ENCODE measurements at regions not wholly inside any gene's neighbourhood (a gene's known extent, or its start where the extent isn't known, plus 50 kb on each side); places are given as distances from the start of the nearest gene placed in this dataset.
A peak's percentile ranks its signal among the peaks of the same experiment; 100 is the strongest.

DNA sequence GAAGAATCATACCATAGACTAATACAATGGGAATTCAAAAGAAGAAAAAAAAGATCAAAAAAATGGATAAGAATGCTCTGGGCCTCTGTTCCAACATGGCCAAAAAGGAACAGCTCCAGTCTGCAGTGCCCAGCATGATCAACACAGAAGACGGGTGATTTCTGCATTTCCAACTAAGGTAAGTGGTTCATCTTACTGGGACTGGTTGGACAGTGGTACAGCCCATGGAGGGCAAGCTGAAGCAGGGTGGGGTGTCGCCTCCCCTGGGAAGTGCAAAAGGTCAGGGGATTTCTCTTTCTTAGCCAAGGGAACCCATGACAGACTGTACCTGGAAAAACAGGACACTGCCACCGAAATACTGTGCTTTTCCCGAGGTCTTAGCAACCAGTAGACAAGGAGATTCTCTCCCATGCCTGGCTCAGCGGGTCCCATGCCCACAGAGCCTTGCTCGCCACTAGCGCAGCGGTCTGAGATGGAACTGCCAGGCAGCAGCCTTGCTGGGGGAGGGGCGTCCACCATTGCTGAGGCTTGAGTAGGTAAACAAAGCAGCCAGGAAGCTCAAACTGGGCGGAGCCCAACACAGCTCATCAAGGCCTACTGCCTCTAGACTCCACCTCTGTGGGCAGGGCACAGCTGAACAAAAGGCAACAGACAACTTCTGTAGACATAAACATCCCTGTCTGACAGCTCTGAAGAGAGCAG lies 428.4 kb downstream of the MN1 start:
- no peak for DNase-seq (ENCODE audit: low spot score)

DNA sequence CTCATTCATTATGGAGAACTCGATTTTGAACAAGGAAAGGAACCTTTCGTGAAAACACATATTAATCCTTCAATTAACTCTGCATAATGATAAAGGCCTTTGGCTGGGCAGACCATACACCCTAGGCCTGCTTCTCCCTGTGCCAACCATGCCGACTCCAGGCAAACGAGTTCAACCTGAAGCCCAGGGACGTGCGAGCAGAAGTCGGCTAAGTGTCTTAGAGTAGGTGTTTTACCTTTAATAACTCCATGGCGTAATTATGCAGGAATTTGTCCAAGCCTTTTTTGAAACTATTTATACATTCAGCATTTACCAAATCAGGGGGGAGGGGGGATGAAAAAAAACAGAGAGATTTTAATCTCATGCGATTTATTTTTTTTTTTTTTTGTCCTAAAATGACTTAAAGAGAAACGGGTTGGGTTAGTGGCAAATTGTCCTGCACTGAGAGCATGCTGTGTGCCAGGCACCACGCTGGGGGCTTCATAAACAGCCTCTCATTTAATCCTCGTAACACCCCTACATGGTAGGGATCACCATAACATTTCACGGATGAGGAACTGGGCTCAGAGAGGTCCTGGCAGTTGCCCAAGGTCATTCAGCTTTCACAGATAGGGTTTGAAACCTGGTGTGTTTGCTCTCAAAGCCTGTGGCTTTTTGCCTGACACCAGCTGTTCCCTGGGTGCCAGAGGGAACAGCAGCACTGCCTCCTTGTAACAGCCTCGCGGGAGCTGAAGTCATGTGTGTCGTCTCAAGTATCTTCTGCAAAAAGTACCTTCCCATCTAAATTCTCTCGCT lies 423.9 kb downstream of the MN1 start:
- DNase-seq (ENCODE audit: low spot score): no peak

DNA sequence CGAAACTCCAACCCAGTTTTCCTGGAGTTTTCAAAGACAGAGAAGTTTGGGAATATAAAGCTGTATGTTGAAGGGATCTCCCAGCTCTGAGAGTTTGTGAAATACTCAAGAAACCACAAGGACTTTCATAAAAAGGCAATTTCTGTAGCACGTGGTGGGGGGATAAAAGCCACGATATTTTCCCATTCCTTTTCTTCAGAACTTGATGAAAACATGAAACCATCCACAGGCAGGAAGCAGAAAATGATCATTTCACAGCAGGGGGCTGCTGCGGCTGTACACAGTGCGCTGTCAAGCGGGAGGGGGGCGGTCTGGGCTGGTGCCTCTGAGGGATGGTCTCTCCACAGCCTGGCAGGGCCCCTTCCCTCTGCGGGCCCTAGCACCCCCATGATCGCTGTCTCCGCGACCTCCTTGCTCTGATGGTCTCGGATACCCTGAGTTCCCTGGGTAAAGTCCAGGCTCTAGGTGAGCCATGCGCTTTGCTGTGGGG lies 423.2 kb downstream of the MN1 start:
- no peak for DNase-seq (ENCODE audit: low spot score)

DNA sequence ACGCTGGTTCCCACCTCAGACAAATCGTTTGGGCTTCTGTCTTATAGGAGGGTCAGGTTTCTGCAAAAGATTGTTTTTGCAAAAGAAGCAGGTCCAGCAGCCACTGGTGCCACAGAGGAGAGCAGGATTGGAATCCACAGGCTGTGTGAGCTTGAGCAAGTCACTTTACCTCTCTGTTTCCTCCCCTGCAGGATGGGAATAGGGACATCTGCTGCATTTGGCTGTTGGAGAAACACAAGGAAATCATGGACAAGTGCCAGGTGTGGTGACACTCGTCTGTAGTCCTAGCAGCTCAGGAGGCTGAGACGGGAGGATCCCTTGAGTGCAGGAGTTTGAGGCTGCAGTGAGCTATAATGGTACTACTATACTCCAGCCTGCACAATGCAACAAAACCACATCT lies 422.6 kb downstream of the MN1 start:
- no peak for DNase-seq (ENCODE audit: low spot score)

DNA sequence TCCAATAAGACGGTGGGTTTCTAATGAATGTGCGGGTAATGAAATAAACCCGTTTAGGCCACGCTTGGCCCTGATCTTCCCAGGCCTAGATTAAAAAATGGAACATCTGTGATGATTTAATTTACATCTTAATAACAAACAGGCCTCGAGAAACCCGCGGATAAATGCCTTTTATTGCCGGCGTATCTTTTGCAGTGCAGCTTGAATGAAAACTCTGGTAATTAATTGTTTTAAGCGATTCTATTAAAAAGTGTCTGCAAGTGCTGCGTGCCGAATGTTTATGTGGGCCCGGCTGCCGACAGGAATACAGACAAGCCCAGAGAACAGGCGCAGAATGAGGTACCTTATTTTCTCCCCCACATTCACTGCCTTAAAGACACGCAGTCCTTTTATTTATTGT lies 420.7 kb downstream of the MN1 start:
- DNase-seq (ENCODE audit: low spot score): no peak

DNA sequence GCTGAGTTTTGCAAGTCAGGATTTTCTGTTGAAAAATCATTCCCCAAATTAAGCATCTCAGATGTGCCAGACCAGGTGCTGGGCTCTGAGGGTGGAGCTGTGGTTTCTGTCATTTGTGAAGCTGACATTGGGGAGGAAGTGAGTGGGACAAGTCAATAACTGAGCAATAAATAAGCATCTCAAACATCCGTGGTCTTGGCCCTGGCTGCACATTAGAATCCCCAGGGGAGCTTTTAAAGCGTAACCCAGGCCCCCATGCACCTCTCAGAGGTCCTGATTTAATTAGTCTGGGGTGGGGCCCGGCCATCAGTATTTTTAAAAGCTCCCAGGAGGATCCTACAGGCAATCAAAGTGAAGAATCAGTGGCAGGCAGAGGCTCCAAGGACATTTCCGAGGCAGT lies 420.0 kb downstream of the MN1 start:
- no peak for DNase-seq (ENCODE audit: low spot score)

DNA sequence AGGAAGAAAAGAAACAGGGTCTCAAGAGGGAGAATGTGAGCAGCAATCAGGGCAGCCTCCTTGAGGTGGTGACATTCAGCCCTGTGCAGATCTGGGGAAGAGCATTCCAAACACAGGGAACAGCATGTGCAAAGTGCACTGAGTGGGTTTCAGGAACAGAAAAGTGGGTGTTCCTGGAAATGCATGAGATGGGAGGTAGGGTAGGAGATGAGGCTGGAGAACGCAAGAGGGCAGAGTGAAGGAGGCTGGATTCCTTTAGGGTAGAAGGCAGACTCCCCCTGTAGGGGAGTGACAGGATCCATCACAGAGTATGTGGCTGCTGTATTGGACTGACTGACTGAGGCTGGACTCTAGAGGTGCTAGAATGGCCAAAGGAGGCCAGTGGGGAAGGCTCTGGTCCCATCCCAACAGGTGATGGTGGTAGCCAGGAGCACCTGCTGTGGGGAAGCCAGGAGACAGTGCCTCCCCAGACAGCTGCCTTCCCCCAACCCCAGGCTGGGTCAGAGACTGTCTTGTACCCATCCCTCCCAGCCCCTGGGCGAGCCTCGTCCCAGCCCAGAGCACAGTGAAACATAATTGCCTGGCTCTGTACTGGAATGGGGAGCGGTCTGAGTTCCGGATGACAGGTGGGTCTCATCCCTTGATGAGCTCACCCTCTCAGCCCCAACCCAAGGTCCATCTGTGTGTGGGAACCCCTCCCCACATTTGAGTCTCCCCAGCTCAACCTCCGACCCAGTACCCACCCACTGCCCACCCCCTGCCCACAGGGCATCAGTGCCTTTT lies 419.4 kb downstream of the MN1 start:
- no peak for DNase-seq (ENCODE audit: low spot score)

DNA sequence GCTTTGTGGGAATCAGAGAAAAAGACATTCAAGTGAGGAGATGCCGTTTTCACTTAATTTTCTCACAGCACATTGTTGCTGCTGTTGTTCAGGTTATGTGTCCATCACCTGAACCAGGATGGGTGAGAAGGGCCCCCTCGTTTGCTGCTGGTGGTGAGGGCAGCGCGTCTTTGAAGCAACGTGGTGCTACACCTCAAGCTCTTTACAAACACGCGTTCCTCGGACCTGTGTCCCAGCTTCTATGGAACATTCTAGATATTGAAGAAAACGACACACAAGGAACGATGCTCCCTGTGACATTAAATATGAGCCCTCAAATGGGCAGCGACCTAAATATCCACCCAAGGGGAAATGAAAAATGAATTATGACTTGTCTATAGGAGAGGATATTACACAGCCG lies 418.6 kb downstream of the MN1 start:
- DNase-seq (ENCODE audit: low spot score): no peak

DNA sequence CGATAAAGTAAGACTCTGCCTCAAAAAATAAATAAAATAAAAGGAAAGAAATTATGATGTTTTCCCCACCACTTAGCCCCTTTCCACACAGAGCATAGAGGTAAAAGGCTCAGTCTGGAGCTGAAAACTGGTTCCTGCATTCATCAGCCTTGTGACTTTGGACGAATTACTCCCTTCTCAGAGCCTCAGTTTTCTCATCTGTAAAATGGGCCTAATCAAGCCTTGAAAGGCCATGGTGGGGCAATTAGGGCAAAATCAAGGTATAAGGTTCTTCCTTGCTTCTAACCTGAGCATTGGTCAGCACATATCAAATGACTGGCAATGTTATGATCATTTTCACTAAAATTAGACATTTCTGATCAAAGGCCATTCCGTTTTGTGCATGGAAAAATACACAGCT lies 417.7 kb downstream of the MN1 start:
- DNase-seq (ENCODE audit: low spot score): no peak

DNA sequence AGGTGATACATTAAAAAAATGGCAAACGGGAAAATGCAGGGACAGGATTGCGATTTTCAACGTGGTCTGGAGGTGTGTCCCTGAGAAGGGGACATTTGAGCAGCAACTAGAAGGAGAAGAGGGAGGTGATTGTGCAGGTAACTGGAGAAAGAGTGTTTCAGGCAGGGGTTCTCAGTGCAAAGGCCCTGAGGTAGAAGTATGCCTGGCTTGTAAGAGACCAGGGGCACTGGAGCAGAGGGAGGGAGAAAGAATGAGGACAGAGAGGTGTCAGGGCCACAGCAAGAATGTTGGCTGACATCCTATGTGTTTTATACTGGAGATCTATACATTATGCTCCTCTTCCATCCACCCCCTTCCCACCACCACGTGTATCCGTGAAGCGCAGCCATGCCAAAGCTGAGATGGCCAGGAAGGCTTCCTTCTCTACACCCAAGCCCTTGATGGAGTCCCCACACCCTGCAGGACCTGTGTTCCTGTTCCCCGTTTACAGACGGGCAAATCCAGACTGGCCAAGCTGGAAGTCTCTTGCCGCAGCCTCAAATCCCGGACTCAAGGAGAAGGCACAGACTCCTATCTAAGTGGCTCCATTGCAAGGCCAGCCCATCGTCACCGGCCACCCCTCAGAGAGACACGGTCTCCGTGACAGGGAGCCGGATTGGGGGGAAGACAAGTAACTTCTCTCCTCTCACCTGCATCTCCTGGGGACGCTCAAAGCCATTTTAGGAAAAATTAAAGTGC lies 416.1 kb downstream of the MN1 start:
- DNase-seq (ENCODE audit: low spot score): peak; percentile 60

DNA sequence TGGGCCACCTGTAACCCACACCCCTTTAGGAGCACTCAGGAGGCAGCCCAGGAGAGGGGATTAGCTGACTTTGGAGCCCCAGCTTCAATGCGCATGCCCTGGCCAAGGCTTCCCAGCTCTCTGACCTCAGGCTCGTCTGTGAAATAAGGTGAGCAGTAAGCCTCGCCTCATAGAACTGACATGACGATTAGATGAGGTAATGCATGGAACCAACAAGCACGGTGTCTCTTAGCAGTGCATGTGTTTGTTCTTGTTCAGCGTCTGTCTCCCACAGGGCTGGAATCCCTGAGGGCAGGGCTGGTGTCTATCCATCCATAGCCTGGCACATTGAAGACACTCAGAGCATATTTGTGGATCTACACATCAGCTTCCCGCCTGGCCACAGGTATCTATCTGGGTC lies 415.4 kb downstream of the MN1 start:
- peak; percentile 72 for DNase-seq (ENCODE audit: low spot score)

DNA sequence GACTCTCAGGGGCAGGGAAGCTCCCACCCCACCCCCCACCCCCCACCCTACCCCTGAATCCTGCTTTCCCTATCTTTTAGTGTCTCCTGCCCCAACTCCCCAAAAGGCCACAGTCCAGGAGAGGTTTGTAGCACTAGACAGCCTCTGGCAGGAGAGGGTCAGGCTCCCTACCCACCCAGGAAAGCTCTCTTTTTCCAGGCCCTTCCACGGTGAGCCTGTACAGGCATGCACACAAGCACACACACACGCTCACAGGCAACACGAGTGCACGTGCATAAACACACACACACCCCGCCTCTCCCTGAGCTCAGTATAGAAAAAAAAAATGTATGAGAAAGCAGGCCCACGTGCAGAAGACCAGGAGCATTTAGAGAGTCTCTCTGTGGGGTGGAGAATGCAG lies 414.0 kb downstream of the MN1 start:
- peak; percentile 35 for DNase-seq (ENCODE audit: low spot score)

DNA sequence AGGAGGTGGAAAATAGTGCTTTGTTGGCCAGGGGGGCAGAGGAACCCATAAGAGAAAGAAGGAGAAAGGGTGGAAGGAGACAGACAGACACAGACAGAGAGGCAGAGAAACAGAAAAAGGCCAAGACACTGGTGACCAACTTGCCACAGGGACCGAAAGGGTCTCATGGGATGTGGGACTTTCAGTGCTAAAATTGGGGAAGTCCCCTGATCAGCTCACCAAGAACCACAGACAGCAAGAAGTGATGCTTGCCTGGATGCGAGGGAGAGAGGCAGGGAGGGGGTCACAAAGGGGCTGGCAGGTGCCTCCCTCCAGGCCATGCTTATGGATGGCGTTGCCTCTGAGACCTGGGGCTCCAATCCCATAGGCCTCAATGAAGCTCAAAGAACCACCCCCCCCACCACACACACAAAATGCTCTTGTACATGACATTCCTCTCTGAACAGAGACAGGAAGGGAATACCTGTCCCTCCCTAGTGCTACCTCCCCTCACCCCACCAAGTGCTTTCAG lies 413.4 kb downstream of the MN1 start:
- peak; percentile 60 for DNase-seq (ENCODE audit: low spot score)

DNA sequence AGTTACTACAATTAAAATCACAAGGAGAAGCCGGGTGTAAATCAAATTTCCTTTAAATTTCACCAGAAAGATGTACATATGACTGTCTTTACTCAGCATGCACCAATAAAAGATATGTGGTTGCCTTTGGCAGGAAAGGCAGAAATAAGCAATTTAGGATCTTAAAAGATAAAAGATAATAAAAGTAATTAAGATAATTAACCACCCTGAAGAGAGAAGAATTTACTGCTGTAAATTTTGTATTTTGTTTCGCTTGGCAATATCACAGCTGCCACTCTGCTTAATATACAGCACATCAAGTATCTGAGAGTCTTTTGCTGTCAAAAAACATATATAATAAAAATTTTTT lies 411.9 kb downstream of the MN1 start:
- no peak for DNase-seq (ENCODE audit: low spot score)

DNA sequence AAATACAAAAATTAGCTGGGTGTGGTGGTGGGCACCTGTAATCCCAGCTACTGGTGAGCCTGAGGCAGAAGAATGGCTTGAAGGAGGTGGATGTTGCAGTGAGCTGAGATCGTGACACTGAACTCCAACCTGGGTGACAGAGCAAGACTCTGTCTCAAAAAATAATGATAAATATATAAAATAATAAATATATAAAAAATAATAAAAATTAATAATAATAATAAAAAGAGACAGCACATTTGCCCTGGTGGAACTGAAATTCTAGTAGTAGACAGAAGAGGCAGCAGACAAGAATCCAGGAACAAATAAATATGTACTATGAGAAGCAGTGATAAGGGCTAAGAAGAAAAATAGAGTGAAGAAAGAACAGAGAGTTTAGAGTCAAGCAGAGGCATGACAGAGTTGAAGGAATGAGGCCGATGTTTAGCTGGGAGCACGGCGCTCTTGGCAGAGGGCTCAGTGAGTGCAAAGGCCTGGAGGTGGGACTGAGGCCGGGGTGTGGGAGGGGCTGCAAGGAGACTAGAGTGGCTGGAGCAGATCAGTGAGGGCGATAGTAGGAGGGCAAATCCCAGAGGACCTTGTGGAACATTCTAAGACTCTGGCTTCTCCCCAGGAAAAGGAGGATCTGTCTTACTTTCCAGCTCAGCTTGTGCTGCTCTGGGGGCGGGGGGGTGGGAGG lies 410.3 kb downstream of the MN1 start:
- peak; percentile 76 for DNase-seq (ENCODE audit: low spot score)

DNA sequence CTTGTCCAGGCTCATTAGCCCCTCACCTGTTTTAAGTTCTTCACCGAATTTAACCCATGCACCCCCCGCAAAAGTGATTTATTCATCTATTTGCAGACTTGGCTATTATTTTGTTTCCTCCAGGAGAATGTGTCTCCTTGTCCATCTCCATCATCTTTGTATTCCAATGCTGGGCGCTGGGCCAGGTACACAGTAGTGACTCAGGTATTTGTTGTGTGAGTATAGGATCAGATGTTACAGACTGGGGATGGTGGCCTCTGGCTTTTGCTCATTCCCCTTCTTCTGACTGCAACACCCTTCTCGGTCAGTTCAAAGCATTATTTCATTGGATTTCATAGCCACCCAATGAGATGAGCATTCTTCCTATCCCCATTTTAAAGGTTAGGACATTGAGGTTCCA lies 408.2 kb downstream of the MN1 start:
- no peak for DNase-seq (ENCODE audit: low spot score)

DNA sequence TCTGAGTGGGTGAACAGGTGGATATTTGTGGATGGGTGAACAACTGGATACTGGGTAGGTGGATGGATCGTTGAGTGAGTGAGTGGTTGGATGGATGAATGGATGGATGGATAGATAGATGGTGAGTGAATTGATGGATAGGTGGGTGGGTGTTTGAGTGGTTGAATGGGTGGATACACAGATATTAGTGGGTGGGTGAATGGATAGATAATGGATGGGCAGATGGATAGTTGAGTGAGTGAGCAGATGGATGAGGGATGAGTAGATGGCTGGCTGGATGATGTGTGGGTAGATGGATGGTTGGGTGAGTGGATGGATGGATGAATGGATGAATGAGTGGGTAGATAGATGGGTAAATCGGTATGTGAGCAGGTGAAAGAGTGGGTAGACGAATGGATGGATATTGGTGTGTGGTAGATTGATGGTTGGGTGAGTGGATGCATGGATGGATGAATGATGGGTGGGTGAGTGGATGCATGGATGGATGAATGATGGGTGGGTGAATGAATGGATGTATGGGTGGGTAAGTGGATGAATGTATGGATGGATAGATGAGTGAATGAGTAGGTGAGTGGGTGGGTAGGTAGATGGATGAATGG lies 406.7 kb downstream of the MN1 start:
- DNase-seq (ENCODE audit: low spot score): no peak

DNA sequence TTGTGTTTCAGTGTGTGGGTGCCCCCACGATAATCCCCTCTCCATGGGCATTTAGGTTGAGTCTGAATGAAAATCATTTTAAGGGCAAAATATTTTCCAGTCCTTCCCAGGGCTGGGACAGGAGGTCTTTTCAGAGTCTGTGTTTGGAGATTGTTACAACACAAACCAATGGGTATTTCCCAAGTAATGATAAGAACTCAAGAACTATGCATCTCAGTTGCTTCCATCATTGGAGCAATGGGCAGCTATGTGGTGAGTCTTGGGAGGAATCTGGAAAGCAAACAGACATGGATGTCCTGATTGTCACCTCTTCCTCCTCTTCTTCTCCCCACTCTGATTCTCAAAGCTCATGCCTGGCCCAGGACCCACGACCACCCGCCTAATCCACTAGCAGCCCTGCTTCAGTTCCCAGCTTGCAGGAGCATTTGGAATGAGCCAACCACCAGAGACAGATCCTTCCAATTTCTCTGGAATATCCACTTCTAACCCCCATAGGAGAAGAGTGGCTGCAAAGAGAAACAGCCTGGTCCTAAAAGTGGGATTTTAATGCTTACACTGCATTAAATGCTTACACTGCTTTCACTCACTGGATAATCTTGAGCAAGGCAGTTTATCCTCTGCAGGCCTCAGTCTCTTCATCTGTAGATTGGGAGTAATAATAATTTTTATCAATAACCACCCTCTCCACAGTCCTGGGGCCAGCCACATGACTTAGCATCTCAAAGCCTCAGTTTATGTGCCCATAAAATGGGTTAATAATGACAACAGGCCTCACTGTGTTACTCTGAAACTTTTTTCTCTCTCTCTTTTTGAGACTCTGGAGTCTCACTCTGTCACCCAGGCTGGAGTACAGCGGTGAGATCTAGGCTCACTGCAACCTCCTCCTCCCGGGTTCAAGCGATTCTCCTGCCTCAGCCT lies 404.3 kb downstream of the MN1 start:
- no peak for DNase-seq (ENCODE audit: low spot score)

DNA sequence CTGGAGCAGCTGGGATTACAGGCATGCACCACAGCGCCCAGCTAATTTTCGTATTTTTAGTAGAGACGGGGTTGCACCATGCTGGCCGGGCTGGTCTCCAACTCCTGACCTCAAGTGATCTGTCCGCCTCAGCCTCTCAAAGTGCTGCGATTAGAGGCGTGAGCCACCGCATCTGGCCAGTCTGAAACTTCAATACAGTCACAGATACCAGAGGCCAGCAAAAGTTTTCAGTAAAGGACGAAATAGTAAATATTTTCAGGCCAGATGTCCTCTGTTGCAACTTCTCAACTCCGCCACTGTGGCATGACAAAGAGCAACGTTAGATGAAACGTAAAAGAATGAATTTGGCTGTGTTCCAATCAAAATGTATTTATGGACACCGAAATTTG lies 403.6 kb downstream of the MN1 start:
- no peak for DNase-seq (ENCODE audit: low spot score)

All from mesenteric fat pad (tissue), 1 donor.